GM04503 (cell line): ENCODE measurements at regions not wholly inside any gene's neighbourhood (a gene's known extent, or its start where the extent isn't known, plus 50 kb on each side); places are given as distances from the start of the nearest gene placed in this dataset.
"Not testable (repeated sequence)": the region's sequence is repeated elsewhere in the genome, so short reads cannot be mapped to it uniquely, and the experiment has no call there.

Experiments used
- DNase-seq: peaks from one replicate; pipeline ENCODE4 v3.0.0-alpha.2; 2012; ENCODE audit warnings: low read depth

GRCh38 chr2:95765925-95766910 is 174.4 kb downstream of the TRIM43 start:
- DNase-seq, result not testable (repeated sequence)

GRCh38 chr2:95767531-95767930 is 175.7 kb downstream of the TRIM43 start:
- DNase-seq, result not testable (repeated sequence)

GRCh38 chr2:95767950-95768349 is 176.1 kb downstream of the TRIM43 start:
- not testable (repeated sequence) for DNase-seq

- DNase-seq, result not testable (repeated sequence)
Measured at GRCh38 chr2:95769256-95769655, 177.5 kb downstream of the TRIM43 start.

- not testable (repeated sequence) for DNase-seq
Measured at GRCh38 chr2:95770726-95771125, 178.9 kb downstream of the TRIM43 start.

- DNase-seq, result not testable (repeated sequence)
Measured at GRCh38 chr2:95774322-95775192, 182.8 kb downstream of the TRIM43 start.

- not testable (repeated sequence) for DNase-seq
Measured at GRCh38 chr2:95775193-95775531, 183.4 kb downstream of the TRIM43 start.
